Fibroblast of lung (primary cell): ENCODE measurements at regions not wholly inside any gene's neighbourhood (a gene's known extent, or its start where the extent isn't known, plus 50 kb on each side); places are given as distances from the start of the nearest gene placed in this dataset.

Source experiments
- EZH2 ChIP-seq: IDR thresholded peaks from 2 replicates; pipeline ENCODE4 v1.5.1; 2012; ENCODE audit warnings: low read length, control low read depth, mild to moderate bottlenecking; ENCODE audit errors: missing control alignments
- TF ChIP-seq, protein P1 (sequence below), 2 donors: IDR thresholded peaks in 1 of 2; conservative IDR thresholded peaks in 1 of 2; 1 replicate in 1 of 2; 2 replicates in 1 of 2; pipeline ENCODE4 v1.5.1; 2011 to 2012; ENCODE audit warnings: low read length in 2 of 2, control low read depth in 1 of 2, inconsistent platforms in 1 of 2, low read depth in 1 of 2, mild to moderate bottlenecking in 1 of 2

DNA sequence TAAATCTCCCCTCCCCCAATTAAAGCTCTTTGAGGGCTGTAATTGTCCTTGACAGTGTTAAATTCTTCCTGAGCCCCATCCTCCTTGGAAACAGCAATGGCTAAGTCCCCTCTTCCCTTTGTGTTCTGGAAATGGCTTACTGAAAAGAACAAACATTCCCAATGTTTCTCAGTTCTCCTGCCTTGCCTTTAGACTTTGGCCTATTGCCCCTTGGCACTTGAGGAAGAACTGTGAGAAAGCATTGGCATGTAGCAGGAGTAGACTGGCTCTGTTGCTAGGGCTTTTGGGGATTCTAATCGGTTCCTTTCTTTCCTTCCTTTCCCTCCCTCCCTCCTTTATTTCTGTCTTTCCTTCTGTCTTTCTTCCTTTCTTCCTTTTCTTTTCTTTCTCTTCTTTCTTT, 463.3 kb upstream of the PODXL start:
- TF ChIP-seq, protein P1, sequence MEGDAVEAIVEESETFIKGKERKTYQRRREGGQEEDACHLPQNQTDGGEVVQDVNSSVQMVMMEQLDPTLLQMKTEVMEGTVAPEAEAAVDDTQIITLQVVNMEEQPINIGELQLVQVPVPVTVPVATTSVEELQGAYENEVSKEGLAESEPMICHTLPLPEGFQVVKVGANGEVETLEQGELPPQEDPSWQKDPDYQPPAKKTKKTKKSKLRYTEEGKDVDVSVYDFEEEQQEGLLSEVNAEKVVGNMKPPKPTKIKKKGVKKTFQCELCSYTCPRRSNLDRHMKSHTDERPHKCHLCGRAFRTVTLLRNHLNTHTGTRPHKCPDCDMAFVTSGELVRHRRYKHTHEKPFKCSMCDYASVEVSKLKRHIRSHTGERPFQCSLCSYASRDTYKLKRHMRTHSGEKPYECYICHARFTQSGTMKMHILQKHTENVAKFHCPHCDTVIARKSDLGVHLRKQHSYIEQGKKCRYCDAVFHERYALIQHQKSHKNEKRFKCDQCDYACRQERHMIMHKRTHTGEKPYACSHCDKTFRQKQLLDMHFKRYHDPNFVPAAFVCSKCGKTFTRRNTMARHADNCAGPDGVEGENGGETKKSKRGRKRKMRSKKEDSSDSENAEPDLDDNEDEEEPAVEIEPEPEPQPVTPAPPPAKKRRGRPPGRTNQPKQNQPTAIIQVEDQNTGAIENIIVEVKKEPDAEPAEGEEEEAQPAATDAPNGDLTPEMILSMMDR (conservative IDR thresholded peaks at IDR 0.05 in 1 of 2, IDR thresholded peaks at IDR 0.05 in 1 of 2; ENCODE audit: low read depth in 1 of 2, low read length in 2 of 2) = no peak
- TF ChIP-seq EZH2 = no peak
